Ectodermal cell (in vitro differentiated cells): ENCODE measurements at regions not wholly inside any gene's neighbourhood (a gene's known extent, or its start where the extent isn't known, plus 50 kb on each side); places are given as distances from the start of the nearest gene placed in this dataset.
"Not testable (repeated sequence)": the region's sequence is repeated elsewhere in the genome, so short reads cannot be mapped to it uniquely, and the experiment has no call there.

Experiments
- H3K27ac ChIP-seq: 2 replicates; pipeline ENCODE4 v1.7.0; 2013; ENCODE audit warnings: mild to moderate bottlenecking, low read depth, low read length; ENCODE audit not compliant: insufficient read depth, poor library complexity, severe bottlenecking
- H3K27me3 ChIP-seq: 2 replicates; pipeline ENCODE4 v1.7.0; 2013; ENCODE audit warnings: mild to moderate bottlenecking, low read length; ENCODE audit not compliant: insufficient read depth, control insufficient read depth, poor library complexity, severe bottlenecking
- H3K36me3 ChIP-seq: one replicate; pipeline ENCODE4 v1.7.0; 2013; ENCODE audit warnings: low read length; ENCODE audit not compliant: control insufficient read depth, insufficient read depth
- H3K4me1 ChIP-seq: one replicate; pipeline ENCODE4 v1.7.0; 2013; ENCODE audit warnings: low read length; ENCODE audit not compliant: control insufficient read depth, insufficient read depth
- H3K4me3 ChIP-seq: 2 replicates; pipeline ENCODE4 v1.7.0; 2013; ENCODE audit warnings: low read depth, low read length, control low read depth; ENCODE audit not compliant: insufficient read depth
- H3K9me3 ChIP-seq: 2 replicates; pipeline ENCODE4 v1.7.0; 2013; ENCODE audit warnings: mild to moderate bottlenecking, low read length, moderate library complexity; ENCODE audit not compliant: control insufficient read depth
- WGBS, 2 experiments: methylation state at CpG; one replicate each; pipeline ENCODE4 v1.1.7; 2013; ENCODE audit warnings: missing lambda C conversion rate in 2 of 2; 5-methylcytosine and 5-hydroxymethylcytosine counted together

DNA sequence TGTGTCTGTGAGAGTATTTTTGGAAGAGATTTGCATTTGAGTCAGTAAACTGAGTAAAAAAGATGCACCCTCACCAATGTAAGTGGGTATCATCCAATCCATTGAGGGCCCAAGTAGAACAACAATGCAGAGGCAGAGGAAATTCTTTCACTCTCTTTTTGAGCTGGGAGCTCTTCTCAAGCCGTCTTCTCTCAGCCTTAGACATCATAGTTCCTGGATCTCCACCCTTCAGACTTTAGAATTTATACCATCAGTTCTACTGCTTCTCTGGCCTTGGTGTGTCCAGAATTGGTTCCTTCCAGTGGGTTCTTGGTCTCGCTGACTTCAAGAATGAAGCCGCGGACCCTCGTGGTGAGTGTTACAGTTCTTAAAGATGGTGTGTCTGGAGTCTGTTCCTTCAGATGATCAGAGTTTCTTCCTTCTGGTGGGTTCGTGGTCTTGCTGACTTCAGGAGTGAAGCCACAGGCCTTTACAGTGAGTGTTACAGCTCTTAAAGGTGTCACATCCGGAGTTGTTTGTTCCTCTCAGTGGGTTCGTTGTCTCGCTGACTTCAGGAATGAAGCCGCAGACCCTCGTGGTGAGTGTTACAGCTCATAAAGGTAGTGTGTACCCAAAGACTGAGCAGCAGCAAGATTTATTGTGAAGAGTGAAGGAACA is 187.5 kb upstream of the KCNMB2 start:
- WGBS, 2 experiments: 94 to 95% methylated on average over 11 of the region's 11 CpGs
- H3K36me3 ChIP-seq, H3K4me1 ChIP-seq, H3K27ac ChIP-seq, H3K4me3 ChIP-seq, H3K27me3 ChIP-seq, H3K9me3 ChIP-seq: not testable (repeated sequence)

DNA sequence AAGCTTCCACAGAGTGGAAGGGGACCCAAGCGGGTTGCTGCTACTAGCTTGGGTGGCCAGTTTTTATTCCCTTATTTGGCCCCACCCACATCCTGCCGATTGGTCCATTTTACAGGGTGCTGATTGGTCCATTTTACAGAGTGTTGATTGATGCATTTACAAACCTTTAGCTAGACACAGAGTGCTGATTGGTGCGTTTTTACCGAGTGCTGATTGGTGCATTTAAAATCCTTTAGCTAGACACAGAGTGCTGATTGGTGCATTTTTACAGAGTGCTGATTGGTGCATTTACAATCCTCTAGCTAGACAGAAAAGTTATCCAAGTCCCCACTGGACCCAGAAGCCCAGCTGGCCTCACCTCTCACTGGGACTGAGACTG is 187.0 kb upstream of the KCNMB2 start:
- H3K27me3 ChIP-seq, H3K4me3 ChIP-seq, H3K4me1 ChIP-seq, H3K27ac ChIP-seq, H3K36me3 ChIP-seq, H3K9me3 ChIP-seq: not testable (repeated sequence)
- 95 to 99% methylated on average over 4 of the region's 4 CpGs for WGBS, 2 experiments

DNA sequence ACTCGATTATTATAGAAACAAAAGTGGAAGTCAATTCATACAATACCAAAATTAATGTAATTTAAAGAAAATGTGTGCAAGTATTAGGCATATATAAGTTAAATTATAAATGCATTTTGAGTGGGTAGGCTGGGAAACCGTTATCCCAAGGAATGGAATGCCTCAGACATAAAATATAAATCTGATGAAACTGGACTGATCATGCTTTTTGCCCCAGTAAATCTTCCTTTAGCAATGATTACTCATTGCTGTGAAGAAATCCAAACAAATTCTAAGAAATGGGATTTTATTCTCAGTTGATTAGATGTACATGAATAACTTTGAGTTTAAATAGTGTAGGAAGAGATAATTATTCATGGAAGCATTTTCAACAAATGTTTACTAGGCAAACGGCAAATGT is 185.5 kb upstream of the KCNMB2 start:
- no peaks in the 10 kb centered on the region for H3K36me3 ChIP-seq
- H3K27ac ChIP-seq: no peak overlapping the region
- H3K27me3 ChIP-seq: no peaks in the 10 kb centered on the region
- H3K4me1 ChIP-seq: no peaks in the 10 kb centered on the region
- no peaks in the 10 kb centered on the region for H3K9me3 ChIP-seq
- no peak overlapping the region for H3K4me3 ChIP-seq
- 91 to 100% methylated on average over 1 to 2 of the region's 3 CpGs for WGBS, 2 experiments

DNA sequence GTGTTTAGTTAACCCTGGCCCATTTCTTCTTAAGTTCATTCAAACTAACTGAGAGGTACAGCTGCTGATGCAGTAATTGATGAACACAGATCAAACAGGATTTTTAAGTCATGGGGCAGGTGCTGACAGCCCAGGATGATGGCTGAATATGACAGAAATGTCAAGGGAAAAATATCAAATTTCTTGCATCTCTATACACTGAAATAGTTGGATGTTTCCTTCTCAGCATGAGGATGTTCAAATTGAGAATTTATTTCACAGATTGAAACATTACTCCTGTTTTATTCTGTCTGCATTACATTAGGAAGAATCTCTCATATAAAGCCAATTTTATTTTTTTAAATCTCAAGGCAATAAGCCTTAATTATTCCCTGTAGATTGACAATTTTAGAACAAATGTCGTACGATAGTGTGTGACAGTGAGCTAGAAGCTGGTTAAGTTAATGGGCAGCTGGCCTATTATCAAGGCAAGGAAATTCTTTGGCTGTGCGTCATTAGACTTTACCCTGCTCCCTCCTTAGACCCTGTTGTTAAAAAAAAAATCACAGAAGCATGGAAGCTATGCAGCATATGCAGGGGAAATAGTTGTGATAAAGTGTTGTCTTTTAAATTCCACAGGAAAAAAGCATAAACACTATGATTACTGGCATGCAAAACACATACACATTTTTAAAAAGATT is 183.8 kb upstream of the KCNMB2 start:
- Histone ChIP-seq H3K9me3 (no peaks in the 10 kb centered on the region), H3K36me3 (no peaks in the 10 kb centered on the region), H3K4me1 (no peaks in the 10 kb centered on the region), H3K4me3 (no peak overlapping the region), H3K27ac (no peak overlapping the region), H3K27me3 (no peaks in the 10 kb centered on the region)
- whole genome bisulfite sequencing, 2 experiments: 48 to 65% methylated on average over 3 of the region's 3 CpGs

DNA sequence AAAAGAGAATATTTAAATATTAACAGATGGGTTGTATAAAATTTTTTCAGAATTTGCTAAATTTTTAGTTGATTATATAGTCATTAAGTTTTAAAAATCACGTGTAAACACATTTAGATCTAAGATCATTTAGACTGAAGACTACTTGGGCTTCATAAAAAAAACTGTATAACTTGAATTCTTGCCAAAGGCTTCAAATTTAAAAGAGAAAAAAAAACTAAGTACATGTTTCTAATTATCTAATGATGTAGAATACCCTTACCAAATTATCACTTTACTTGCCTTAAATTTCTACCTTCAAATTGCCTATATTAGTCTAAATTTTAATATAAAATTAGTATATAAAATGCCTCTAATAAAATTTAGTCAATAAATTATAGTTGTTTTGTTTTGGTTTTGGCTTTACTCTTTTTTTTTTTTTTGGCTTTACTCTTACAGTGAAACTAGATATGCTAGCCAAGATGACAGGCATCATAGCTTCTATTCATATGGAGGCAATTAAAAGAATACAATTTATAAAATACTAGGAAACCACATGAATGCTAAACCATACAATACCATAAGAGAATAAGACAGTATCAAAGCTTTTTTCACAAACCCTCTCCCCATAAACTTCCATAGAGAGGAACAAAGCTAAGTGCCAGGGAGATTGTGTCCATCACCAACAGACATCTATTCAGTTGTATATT is 183.1 kb upstream of the KCNMB2 start:
- H3K4me1 ChIP-seq: no peaks in the 10 kb centered on the region
- no peak overlapping the region for H3K27ac ChIP-seq
- H3K9me3 ChIP-seq: no peaks in the 10 kb centered on the region
- no peaks in the 10 kb centered on the region for H3K27me3 ChIP-seq
- H3K4me3 ChIP-seq: no peak overlapping the region
- no CpG with 5 or more reads among the region's 1 CpG for WGBS, 2 experiments
- H3K36me3 ChIP-seq: no peaks in the 10 kb centered on the region

DNA sequence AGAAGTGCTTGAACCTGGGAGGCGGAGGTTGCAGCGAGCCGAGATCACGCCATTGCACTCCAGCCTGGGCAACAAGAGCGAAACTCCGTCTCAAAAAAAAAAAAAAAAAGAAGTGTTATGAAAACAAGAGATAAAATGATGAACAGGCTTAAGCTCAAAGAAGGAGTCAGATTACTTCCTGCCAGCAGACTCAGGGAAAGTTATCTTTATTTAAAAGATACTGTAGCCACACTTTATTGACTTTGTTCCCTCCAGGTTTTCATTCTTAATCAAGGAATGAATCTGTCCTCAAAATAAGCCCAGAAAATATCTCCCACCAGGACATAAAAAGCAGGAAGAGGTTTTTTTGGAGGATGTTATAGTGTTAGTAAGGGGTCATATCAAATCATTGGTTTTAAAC is 176.5 kb upstream of the KCNMB2 start:
- Histone ChIP-seq H3K4me3 (no peak overlapping the region), H3K4me1 (no peaks in the 10 kb centered on the region), H3K36me3 (no peaks in the 10 kb centered on the region), H3K27me3 (no peaks in the 10 kb centered on the region), H3K9me3 (no peaks in the 10 kb centered on the region), H3K27ac (no peak overlapping the region)
- 95 to 97% methylated on average over 6 of the region's 6 CpGs for WGBS, 2 experiments

DNA sequence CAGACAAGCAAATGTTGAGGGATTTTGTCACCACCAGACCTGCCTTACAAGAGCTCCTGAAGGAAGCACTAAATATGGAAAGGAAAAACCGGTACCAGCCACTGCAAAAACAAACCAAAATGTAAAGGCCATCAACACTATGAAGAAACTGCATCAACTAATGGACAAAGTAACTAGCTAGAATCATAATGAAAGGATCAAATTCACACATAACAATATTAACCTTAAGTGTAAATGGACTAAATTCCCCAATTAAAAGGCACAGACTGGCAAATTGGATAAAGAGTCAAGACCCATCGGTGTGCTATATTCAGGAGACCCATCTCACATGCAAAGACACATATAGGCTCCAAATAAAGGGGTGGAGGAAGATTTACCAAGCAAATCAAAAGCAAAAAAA is 173.2 kb upstream of the KCNMB2 start:
- not testable (repeated sequence) for H3K4me1 ChIP-seq, H3K27me3 ChIP-seq, H3K9me3 ChIP-seq, H3K4me3 ChIP-seq, H3K27ac ChIP-seq, H3K36me3 ChIP-seq
- WGBS, 2 experiments: no CpG with 5 or more reads among the region's 2 CpGs

DNA sequence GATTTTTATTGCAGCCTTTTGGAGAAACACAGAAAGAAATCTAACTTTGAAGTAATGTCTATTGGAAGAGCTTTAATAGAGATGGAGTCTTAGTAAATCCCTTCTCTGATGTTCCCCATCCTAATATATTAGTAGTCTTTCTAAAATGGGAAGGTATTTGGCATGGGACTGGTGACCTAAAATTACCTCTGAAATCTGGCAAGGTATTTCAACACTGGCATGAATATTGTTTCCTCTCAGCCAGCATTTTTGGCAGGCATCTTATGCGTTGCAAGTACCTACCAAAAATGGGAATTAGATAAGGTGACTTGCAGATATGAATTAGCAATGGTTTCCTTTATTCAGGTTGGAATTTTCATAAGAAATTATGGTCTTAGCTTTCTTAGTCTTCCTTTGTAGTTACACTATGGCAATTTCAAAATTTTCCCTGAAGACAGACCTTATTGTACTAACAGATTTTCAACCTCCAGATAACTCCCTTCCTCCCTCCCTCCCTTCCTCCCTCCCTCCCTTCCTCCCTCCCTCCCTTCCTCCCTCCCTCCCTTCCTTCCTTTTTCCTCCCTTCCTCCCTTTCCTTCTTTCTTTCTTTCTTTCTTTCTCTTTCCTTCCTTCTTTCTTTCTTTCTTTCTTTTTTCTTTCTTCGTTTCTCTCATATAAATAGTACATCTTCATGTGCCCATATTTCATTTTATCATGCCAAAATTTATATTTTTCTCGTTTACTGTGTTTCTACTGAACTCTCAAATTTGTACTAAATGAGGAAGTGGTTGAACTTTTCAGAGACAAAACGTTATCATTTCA is 168.2 kb upstream of the KCNMB2 start:
- H3K9me3 ChIP-seq: no peaks in the 10 kb centered on the region
- WGBS, 2 experiments: 83 to 95% methylated on average over 2 to 3 of the region's 4 CpGs
- H3K4me1 ChIP-seq: no peaks in the 10 kb centered on the region
- no peak overlapping the region for H3K27ac ChIP-seq
- no peaks in the 10 kb centered on the region for H3K27me3 ChIP-seq
- no peak overlapping the region for H3K4me3 ChIP-seq
- no peaks in the 10 kb centered on the region for H3K36me3 ChIP-seq

DNA sequence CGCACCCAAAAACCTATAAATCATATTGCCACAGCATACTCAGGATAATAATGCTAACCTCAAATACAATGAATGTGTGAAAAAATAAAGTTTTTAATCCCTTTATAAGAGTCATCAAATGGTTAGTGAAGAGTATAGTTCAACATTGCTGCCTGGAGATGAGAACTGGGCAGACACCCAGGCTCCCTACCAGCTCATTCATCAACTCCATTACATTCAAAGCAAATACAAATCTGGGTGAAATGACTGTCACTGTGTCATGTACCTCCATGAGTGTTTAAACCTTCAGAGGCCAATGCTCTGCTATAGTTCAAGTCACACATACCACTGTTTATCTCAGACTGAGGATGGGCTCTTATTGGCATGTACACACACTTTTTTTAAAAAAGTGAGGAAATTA is 167.2 kb upstream of the KCNMB2 start:
- WGBS, 2 experiments: 100% methylated on average over 1 of the region's 1 CpG
- Histone ChIP-seq H3K9me3 (no peaks in the 10 kb centered on the region), H3K27me3 (no peaks in the 10 kb centered on the region), H3K36me3 (no peaks in the 10 kb centered on the region), H3K4me1 (no peaks in the 10 kb centered on the region), H3K4me3 (no peak overlapping the region), H3K27ac (no peak overlapping the region)

DNA sequence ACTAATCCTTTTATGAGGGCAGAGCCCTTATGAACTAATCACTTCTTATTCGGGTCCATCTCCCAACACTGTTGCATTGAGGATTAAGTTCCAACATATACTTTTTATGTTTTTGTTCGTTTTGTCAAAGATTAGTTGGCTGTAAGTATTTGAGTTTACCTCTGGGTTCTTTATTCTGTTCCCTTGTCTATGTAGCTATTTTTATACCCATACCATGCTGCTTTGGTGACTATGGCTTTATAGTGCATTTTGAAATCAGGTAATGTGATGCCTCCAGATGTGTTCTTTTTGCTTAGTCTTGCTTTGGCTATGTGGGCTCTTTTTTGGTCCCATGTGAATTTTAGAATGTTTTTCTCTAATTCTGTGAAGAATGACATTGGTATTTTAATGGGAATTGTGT is 166.4 kb upstream of the KCNMB2 start:
- WGBS, 2 experiments: 80 to 100% methylated on average over 1 to 2 of the region's 2 CpGs
- Histone ChIP-seq H3K27me3 (no peaks in the 10 kb centered on the region), H3K27ac (no peak overlapping the region)

More for the DNA sequence above, 166.4 kb upstream of the KCNMB2 start:
- no peaks in the 10 kb centered on the region for H3K36me3 ChIP-seq
- H3K9me3 ChIP-seq: no peaks in the 10 kb centered on the region
- H3K4me1 ChIP-seq: no peaks in the 10 kb centered on the region
- no peak overlapping the region for H3K4me3 ChIP-seq
